SH-SY5Y (cell line): ENCODE measurements at regions not wholly inside any gene's neighbourhood (a gene's known extent, or its start where the extent isn't known, plus 50 kb on each side); places are given as distances from the start of the nearest gene placed in this dataset.

Source experiments
- GATA2 ChIP-seq: IDR thresholded peaks from 2 replicates; pipeline ENCODE4 v1.6.1; 2011; ENCODE audit warnings: mild to moderate bottlenecking, low read depth, low read length
- GATA3 ChIP-seq: IDR thresholded peaks from 2 replicates; pipeline ENCODE4 v1.6.1; 2011; ENCODE audit warnings: low read depth, mild to moderate bottlenecking, low read length, moderate library complexity

- TF ChIP-seq GATA2 (no peak), GATA3 (no peak)
Observed at GRCh38 chr16:62967163-62967562, 930.9 kb upstream of the CDH8 start.
